HG03097 (cell line): ENCODE measurements at regions not wholly inside any gene's neighbourhood (a gene's known extent, or its start where the extent isn't known, plus 50 kb on each side); places are given as distances from the start of the nearest gene placed in this dataset.

Experiments
- ATAC-seq: cut with Tn5 transposase; IDR thresholded peaks from one replicate; pipeline ENCODE4 v1.9.1; 2021; ENCODE audit not compliant: unreplicated experiment, low FRiP score

- no peak for ATAC-seq
These were observed 60.3 kb upstream of the EML4 start for GRCh38 chr2:42108852-42109251.

- no peak for ATAC-seq
These were observed 59.1 kb upstream of the EML4 start for GRCh38 chr2:42109959-42110640.

- no peak for ATAC-seq
These were observed 58.4 kb upstream of the EML4 start for GRCh38 chr2:42110641-42111322.

GRCh38 chr2:42112418-42112817 lies 56.7 kb upstream of the EML4 start:
- no peak for ATAC-seq

GRCh38 chr2:42113452-42113851 lies 55.7 kb upstream of the EML4 start:
- ATAC-seq, result no peak

- ATAC-seq, result no peak
These were observed 55.1 kb upstream of the EML4 start for GRCh38 chr2:42114091-42114490.

- ATAC-seq, result no peak
These were observed 53.6 kb upstream of the EML4 start for GRCh38 chr2:42115588-42115987.

- no peak for ATAC-seq
These were observed 52.7 kb upstream of the EML4 start for GRCh38 chr2:42116195-42117181.

GRCh38 chr2:42117182-42117579 lies 52.0 kb upstream of the EML4 start:
- ATAC-seq, result no peak

- ATAC-seq, result peak; percentile 64
These were observed 51.0 kb upstream of the EML4 start for GRCh38 chr2:42117923-42118753.

GRCh38 chr2:42118754-42119569 lies 50.2 kb upstream of the EML4 start:
- no peak for ATAC-seq
